Tibial artery (tissue), 4 donors: ENCODE measurements at regions not wholly inside any gene's neighbourhood (a gene's known extent, or its start where the extent isn't known, plus 50 kb on each side); places are given as distances from the start of the nearest gene placed in this dataset.
"Not testable (repeated sequence)": the region's sequence is repeated elsewhere in the genome, so short reads cannot be mapped to it uniquely, and the experiment has no call there.

Source experiments
- DNase-seq, 2 donors: peaks; one replicate each; pipeline ENCODE4 v3.0.0-alpha.2; 2019
- H3K27ac ChIP-seq, 2 donors: fragments of 200-600 bp; sonication (generic) in 1 of 2; 1 replicate in 1 of 2; 2 replicates in 1 of 2; pipeline ENCODE4 v1.5.1; 2018 to 2019; ENCODE audit warnings: mild to moderate bottlenecking in 1 of 2
- H3K27me3 ChIP-seq, 2 donors: fragments of 200-600 bp; sonication (generic) in 1 of 2; one replicate each; pipeline versions ENCODE4 v1.5.1 to v1.6.0; 2016 to 2019
- H3K36me3 ChIP-seq, 3 donors: fragments of 200-600 bp; sonication (generic) in 2 of 3; one replicate each; pipeline ENCODE4 v1.5.1; 2016 to 2019; ENCODE audit warnings: mild to moderate bottlenecking in 2 of 3
- H3K4me1 ChIP-seq, 4 donors: fragments of 200-600 bp; sonication (generic) in 2 of 4; 1 replicate in 3 of 4; 2 replicates in 1 of 4; pipeline ENCODE4 v1.5.1; 2016 to 2019
- H3K4me3 ChIP-seq, 2 donors: fragments of 200-600 bp; sonication (generic) in 1 of 2; 1 replicate in 1 of 2; 2 replicates in 1 of 2; pipeline ENCODE4 v1.5.1; 2018 to 2019; ENCODE audit warnings: mild to moderate bottlenecking in 2 of 2
- H3K9me3 ChIP-seq, 3 donors: fragments of 200-600 bp; sonication (generic) in 1 of 3; one replicate each; pipeline ENCODE4 v1.5.1; 2016 to 2019
- intact Hi-C: fragments of 100-400 bp; cut with DNase I; formaldehyde crosslinking; loops from one replicate; pipeline ENCODE4 v1.15.0; 2023; ENCODE audit warnings: low total_unique reads
- TF ChIP-seq, protein P1 (sequence below), 2 experiments: fragments of 200-600 bp in 1 of 2; fragments of 450-650 bp in 1 of 2; IDR thresholded peaks; one replicate each; pipeline ENCODE4 v1.5.1; 2017 to 2019; ENCODE audit warnings: antibody characterized with exemption in 2 of 2, mild to moderate bottlenecking in 1 of 2, moderate library complexity in 1 of 2

DNA sequence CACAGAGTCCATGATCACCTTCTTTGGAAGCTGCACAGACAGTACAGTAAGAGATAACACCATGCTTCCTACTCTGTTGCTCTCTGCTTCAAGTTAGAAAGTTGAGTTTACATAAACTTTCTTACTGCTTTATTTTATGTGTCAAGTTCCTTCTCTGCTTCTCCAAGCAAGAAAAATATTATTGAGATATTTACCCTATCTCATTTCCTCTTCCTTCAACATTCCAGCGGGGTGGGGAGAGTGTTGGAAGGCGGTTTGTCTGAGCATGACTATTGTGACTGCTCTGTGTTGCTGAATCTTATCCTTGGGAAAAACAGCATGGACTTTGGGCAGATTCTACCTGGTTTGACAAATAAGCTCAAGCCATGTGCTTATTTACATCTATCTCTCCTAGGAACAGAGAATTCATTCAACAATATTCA is 66.9 kb upstream of the EPB41L4A start:
- no peak overlapping the region for H3K4me3 ChIP-seq
- no peak for DNase-seq
- no peak overlapping the region for H3K27ac ChIP-seq
- no peaks in the 10 kb centered on the region for H3K27me3 ChIP-seq
- no peaks in the 10 kb centered on the region for H3K4me1 ChIP-seq
- no peaks in the 10 kb centered on the region for H3K36me3 ChIP-seq
- TF ChIP-seq, protein P1, sequence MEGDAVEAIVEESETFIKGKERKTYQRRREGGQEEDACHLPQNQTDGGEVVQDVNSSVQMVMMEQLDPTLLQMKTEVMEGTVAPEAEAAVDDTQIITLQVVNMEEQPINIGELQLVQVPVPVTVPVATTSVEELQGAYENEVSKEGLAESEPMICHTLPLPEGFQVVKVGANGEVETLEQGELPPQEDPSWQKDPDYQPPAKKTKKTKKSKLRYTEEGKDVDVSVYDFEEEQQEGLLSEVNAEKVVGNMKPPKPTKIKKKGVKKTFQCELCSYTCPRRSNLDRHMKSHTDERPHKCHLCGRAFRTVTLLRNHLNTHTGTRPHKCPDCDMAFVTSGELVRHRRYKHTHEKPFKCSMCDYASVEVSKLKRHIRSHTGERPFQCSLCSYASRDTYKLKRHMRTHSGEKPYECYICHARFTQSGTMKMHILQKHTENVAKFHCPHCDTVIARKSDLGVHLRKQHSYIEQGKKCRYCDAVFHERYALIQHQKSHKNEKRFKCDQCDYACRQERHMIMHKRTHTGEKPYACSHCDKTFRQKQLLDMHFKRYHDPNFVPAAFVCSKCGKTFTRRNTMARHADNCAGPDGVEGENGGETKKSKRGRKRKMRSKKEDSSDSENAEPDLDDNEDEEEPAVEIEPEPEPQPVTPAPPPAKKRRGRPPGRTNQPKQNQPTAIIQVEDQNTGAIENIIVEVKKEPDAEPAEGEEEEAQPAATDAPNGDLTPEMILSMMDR (IDR thresholded peaks at IDR 0.05), result no peak
- intact Hi-C loops, result no loop called here
- peaks cover 0 to 4% (median 0%) of the 10 kb centered on the region in 3 donors for H3K9me3 ChIP-seq

DNA sequence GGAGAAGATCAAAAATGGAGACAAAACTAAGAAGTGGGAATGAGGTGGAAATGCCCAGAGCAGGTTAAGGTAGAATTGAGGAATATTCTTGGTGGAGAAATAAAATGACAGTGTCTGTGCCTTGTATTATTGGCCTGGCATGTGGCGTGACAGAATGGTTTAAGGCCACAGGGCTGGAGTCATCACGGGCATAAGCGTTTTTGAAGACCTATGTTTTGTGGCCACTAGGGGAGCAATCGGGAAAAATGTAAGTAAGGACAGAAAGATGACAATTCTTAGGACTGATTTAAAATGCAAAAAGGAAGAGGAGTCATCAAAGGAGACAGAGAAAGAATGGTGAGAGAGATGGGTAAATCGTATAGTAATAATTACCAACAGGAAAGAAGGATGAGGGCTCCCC is 72.2 kb upstream of the EPB41L4A start:
- Histone ChIP-seq H3K4me1 (no peaks in the 10 kb centered on the region), H3K36me3 (no peaks in the 10 kb centered on the region), H3K4me3 (no peak overlapping the region), H3K27ac (no peak overlapping the region), H3K9me3 (no peaks in the 10 kb centered on the region), H3K27me3 (no peaks in the 10 kb centered on the region)
- DNase-seq, result no peak
- intact Hi-C loops, result no loop called here
- TF ChIP-seq, protein P1 (IDR thresholded peaks at IDR 0.05), result no peak

DNA sequence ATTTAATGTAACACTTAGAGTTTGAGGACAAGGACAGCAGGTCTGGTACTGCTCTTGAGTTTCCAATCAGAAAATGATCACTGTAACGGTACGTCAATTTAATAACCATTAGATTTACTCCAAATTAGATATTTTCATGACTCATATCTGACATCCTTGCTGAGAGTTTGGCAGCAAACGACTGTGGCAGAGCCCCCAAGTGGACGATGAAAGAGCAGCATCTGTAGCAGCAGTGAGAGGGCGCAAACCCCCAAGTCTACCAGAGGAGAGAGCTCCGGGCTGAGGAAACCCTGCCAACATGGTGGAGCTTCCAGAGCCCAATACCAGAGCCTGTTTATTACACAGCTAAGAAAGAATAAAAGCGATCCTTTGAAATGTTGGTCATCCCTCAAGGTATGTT is 73.2 kb upstream of the EPB41L4A start:
- TF ChIP-seq, protein P1 (IDR thresholded peaks at IDR 0.05), result no peak
- DNase-seq, result no peak
- H3K27me3 ChIP-seq, result no peaks in the 10 kb centered on the region
- no peak overlapping the region for H3K4me3 ChIP-seq
- H3K9me3 ChIP-seq, result no peaks in the 10 kb centered on the region
- no peaks in the 10 kb centered on the region for H3K4me1 ChIP-seq
- intact Hi-C loops, result no loop called here
- no peak overlapping the region for H3K27ac ChIP-seq
- no peaks in the 10 kb centered on the region for H3K36me3 ChIP-seq

DNA sequence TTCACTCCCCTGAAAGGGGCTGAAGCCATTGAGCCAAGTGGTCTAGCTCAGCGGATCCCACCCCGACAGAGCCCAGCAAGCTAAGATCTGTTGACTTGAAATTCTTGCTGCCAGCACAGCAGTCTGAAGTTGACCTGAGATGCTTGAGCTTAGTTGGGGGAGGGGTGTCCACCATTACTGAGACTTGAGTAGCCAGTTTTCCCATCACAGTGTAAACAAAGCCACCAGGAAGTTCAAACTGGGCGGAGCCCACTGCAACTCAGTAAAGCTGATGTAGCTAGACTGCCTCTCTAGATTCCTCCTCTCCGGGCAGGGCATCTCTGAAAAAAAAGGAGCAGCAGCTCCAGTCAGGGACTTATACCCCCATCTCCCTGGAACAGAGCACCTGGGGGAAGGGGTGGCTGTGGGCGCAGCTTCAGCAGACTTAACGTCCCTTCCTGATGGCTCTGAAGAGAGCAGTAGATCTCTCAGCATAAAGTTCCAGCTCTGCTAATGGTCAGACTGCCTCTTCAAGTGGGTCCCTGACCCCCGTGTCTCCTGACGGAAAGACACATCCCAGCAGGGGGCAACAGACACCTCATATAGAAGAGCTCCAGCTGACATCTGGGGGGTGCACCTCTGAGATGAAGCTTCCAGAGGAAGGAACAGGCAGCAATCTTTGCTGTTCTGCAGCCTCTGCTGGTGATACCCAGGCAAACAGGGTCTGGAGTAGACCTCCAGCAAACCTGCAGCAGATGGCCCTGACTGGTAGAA is 84.8 kb upstream of the EPB41L4A start:
- H3K4me3 ChIP-seq, H3K36me3 ChIP-seq, H3K4me1 ChIP-seq, H3K27ac ChIP-seq, intact Hi-C loops, DNase-seq, H3K27me3 ChIP-seq, H3K9me3 ChIP-seq: not testable (repeated sequence)

DNA sequence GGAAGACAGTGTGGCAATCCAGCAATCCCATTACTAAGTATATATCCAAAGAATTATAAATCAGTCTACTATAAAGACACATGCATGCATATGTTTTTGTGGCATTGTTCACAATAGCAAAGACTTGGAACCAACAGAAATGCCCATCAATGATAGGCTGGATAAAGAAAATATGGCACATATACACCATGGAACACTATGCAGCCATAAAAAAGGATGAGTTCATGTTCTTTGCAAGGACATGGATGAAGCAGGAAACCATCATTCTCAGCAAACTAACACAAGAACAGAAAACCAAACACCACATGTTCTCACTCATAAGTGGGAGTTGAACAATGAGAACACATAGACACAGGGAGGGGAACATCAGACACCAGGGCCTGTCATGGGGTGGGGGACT is 90.0 kb upstream of the EPB41L4A start:
- H3K4me3 ChIP-seq, DNase-seq, intact Hi-C loops, H3K27ac ChIP-seq, H3K4me1 ChIP-seq, H3K9me3 ChIP-seq, H3K36me3 ChIP-seq, H3K27me3 ChIP-seq: not testable (repeated sequence)

DNA sequence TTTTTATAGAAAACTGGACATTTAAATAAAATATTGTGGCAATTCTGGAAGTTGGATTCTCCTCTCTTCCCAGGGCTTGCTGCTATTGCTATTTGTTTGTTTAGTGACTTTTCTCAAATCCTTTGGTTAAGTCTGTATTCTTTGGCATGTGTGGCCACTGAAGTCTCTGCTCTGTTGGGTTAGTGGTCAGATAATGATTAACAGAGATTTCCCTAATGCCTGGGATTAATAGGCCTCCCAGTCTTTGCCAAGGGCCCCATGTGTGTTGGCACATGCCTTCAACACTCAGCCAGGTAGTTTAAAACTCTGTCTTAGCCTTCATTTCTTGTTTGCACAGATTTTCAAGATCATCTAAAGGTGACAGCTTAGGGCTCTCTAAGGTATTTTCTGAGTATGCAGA is 92.8 kb upstream of the EPB41L4A start:
- Histone ChIP-seq H3K9me3 (peaks cover 0 to 8% (median 0%) of the 10 kb centered on the region in 3 donors), H3K36me3 (no peaks in the 10 kb centered on the region), H3K27me3 (no peaks in the 10 kb centered on the region), H3K4me1 (no peaks in the 10 kb centered on the region), H3K27ac (no peak overlapping the region), H3K4me3 (no peak overlapping the region)
- no peak for DNase-seq
- TF ChIP-seq, protein P1 (IDR thresholded peaks at IDR 0.05), result no peak
- intact Hi-C loops, result no loop called here

DNA sequence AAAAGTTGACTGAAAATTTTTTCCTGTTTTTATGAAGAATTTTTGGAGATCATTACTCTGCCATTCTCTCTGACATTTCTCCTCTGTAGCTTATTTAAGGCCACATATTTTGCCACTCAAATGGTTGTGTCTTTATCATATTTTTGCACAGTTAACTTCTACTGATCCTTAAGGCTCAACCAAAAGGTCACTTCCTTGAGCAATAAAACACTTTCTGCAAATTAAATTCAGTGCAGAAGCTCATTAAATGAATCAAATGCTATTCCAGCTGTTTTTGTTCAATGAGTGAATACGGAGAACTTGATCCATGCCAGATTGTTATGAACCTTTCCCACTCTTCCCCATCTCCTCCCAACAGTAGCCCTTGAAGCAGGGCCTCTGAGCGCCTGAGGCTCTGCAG is 93.8 kb upstream of the EPB41L4A start:
- intact Hi-C loops, result no loop called here
- Histone ChIP-seq H3K4me1 (no peaks in the 10 kb centered on the region), H3K27ac (no peak overlapping the region), H3K27me3 (no peaks in the 10 kb centered on the region), H3K4me3 (no peak overlapping the region), H3K9me3 (peaks cover 0 to 8% (median 0%) of the 10 kb centered on the region in 3 donors), H3K36me3 (no peaks in the 10 kb centered on the region)
- no peak for DNase-seq
- TF ChIP-seq, protein P1 (IDR thresholded peaks at IDR 0.05), result no peak
